ENCODE measurements at regions not wholly inside any gene's neighbourhood (a gene's known extent, or its start where the extent isn't known, plus 50 kb on each side); places are given as distances from the start of the nearest gene placed in this dataset.
"Not testable (repeated sequence)": the region's sequence is repeated elsewhere in the genome, so short reads cannot be mapped to it uniquely, and the experiment has no call there.

GRCh38 chr3:72278349-72279067, 493.6 kb upstream of the PROK2 start:
- no peak for DNase-seq (ENCODE audit: low read depth in 3 of 3)

GRCh38 chr3:72277710-72278109, 492.8 kb upstream of the PROK2 start:
- DNase-seq (ENCODE audit: low read depth in 3 of 3): no peak

- no peak for DNase-seq (ENCODE audit: low read depth in 3 of 3)
These were observed 491.9 kb upstream of the PROK2 start for GRCh38 chr3:72276806-72277205.

GRCh38 chr3:72275331-72275751, 490.4 kb upstream of the PROK2 start:
- no peak for DNase-seq (ENCODE audit: low read depth in 3 of 3)

GRCh38 chr3:72274493-72275330, 489.8 kb upstream of the PROK2 start:
- DNase-seq (ENCODE audit: low read depth in 3 of 3): no peak

- no peak for DNase-seq (ENCODE audit: low read depth in 3 of 3)
These were observed 488.7 kb upstream of the PROK2 start for GRCh38 chr3:72273615-72274014.

GRCh38 chr3:72272356-72272755, 487.4 kb upstream of the PROK2 start:
- DNase-seq (ENCODE audit: low read depth in 3 of 3): no peak

GRCh38 chr3:72271923-72272322, 487.0 kb upstream of the PROK2 start:
- DNase-seq (ENCODE audit: low read depth in 3 of 3): no peak

GRCh38 chr3:72271216-72271615, 486.3 kb upstream of the PROK2 start:
- DNase-seq (ENCODE audit: low read depth in 3 of 3): no peak

- no peak for DNase-seq (ENCODE audit: low read depth in 3 of 3)
These were observed 485.8 kb upstream of the PROK2 start for GRCh38 chr3:72270730-72271129.

- DNase-seq (ENCODE audit: low read depth in 3 of 3): peak in 1 of 3 donors; percentile 5
These were observed 485.2 kb upstream of the PROK2 start for GRCh38 chr3:72270072-72270681.

- DNase-seq (ENCODE audit: low read depth in 3 of 3): no peak
These were observed 484.5 kb upstream of the PROK2 start for GRCh38 chr3:72269475-72269874.

- not testable (repeated sequence) for DNase-seq (ENCODE audit: low read depth in 3 of 3)
These were observed 482.1 kb upstream of the PROK2 start for GRCh38 chr3:72266921-72267524.

GRCh38 chr3:72266016-72266370, 481.0 kb upstream of the PROK2 start:
- no peak for DNase-seq (ENCODE audit: low read depth in 3 of 3)

GRCh38 chr3:72265256-72266015, 480.5 kb upstream of the PROK2 start:
- DNase-seq (ENCODE audit: low read depth in 3 of 3): no peak

- no peak for DNase-seq (ENCODE audit: low read depth in 3 of 3)
These were observed 478.5 kb upstream of the PROK2 start for GRCh38 chr3:72263223-72263990.

GRCh38 chr3:72262736-72263135, 477.8 kb upstream of the PROK2 start:
- DNase-seq (ENCODE audit: low read depth in 3 of 3): no peak

- no peak for DNase-seq (ENCODE audit: low read depth in 3 of 3)
These were observed 476.9 kb upstream of the PROK2 start for GRCh38 chr3:72261566-72262564.

GRCh38 chr3:72260588-72260910, 475.6 kb upstream of the PROK2 start:
- no peak for DNase-seq (ENCODE audit: low read depth in 3 of 3)
